Endothelial cell of umbilical vein (primary cell): ENCODE measurements at regions not wholly inside any gene's neighbourhood (a gene's known extent, or its start where the extent isn't known, plus 50 kb on each side); places are given as distances from the start of the nearest gene placed in this dataset.

Experiments used
- BruUV-seq: library from RNA; stranded (reverse); fragments of 400-500 nt; replicated peaks from 2 replicates; lab custom pipeline; 2021; lab: Mats Ljungman, UMichigan
- CTCF ChIA-PET: fragments of 300-600, 350-600 bp; sonication (Branson Sonifier 250); formaldehyde crosslinking; loops from one replicate; lab custom pipeline; 2021; ENCODE audit warnings: antibody characterized with exemption, inconsistent platforms; lab: Charles Lee
- POLR2A ChIA-PET: fragments of 300-600, 350-600 bp; sonication (Branson Sonifier 250); formaldehyde crosslinking; loops from one replicate; lab custom pipeline; 2021; ENCODE audit warnings: antibody characterized with exemption, inconsistent platforms; lab: Charles Lee
- DNase-seq: peaks from one replicate; pipeline ENCODE4 v3.0.0-alpha.2; 2011; ENCODE audit warnings: low read depth, low spot score
- FAIRE-seq: peaks from 2 replicates; lab custom pipeline; 2011; peaks lifted over from hg19 to GRCh38; lab: Jason Lieb, UNC
- H2AFZ ChIP-seq: 2 replicates; pipeline ENCODE4 v1.6.0; 2012; ENCODE audit warnings: low read depth, low read length, control low read depth, inconsistent platforms
- H3K27ac ChIP-seq: 2 replicates; pipeline ENCODE4 v1.5.1; 2011; ENCODE audit warnings: low read depth, mild to moderate bottlenecking, control low read depth, low read length, moderate library complexity; ENCODE audit not compliant: insufficient read depth
- H3K27me3 ChIP-seq, 2 experiments: 2 replicates each; pipeline versions ENCODE4 v1.6.0 to v1.6.1; 2011; ENCODE audit warnings: low read length in 2 of 2, mixed read lengths in 1 of 2; ENCODE audit not compliant: control insufficient read depth in 2 of 2, insufficient read depth in 2 of 2
- H3K36me3 ChIP-seq, 2 experiments: 2 replicates in 1 of 2; 3 replicates in 1 of 2; pipeline ENCODE4 v1.5.1; 2011; ENCODE audit warnings: low read length in 2 of 2, mild to moderate bottlenecking in 1 of 2, moderate library complexity in 1 of 2; ENCODE audit not compliant: control insufficient read depth in 2 of 2, insufficient read depth in 2 of 2; ENCODE audit errors: extremely low read depth in 1 of 2
- H3K4me1 ChIP-seq: 3 replicates; pipeline ENCODE4 v1.5.1; 2011; ENCODE audit warnings: mild to moderate bottlenecking, low read length; ENCODE audit not compliant: control insufficient read depth, insufficient read depth; ENCODE audit errors: extremely low read depth
- H3K4me2 ChIP-seq: 2 replicates; pipeline ENCODE4 v1.6.1; 2011; ENCODE audit warnings: low read length, control low read depth, mixed read lengths; ENCODE audit not compliant: insufficient read depth
- H3K4me3 ChIP-seq, 3 experiments: fragments of 200-600 bp in 1 of 3; sonication (generic), shearing (Covaris generic) in 1 of 3; replicated peaks in 1 of 3; 2 replicates each; pipeline ENCODE4 v1.5.1; 2011 to 2016; ENCODE audit warnings: control low read depth in 3 of 3, low read length in 3 of 3, mild to moderate bottlenecking in 2 of 3, inconsistent platforms in 1 of 3, low read depth in 1 of 3, moderate library complexity in 1 of 3; ENCODE audit not compliant: insufficient read depth in 1 of 3
- H3K79me2 ChIP-seq: 2 replicates; pipeline ENCODE4 v1.6.0; 2012; ENCODE audit warnings: low read length, inconsistent platforms; ENCODE audit not compliant: control insufficient read depth, insufficient read depth
- H3K9ac ChIP-seq: replicated peaks from 2 replicates; pipeline ENCODE3; 2011; ENCODE audit warnings: low read length, control low read depth; ENCODE audit not compliant: insufficient read depth; ENCODE audit errors: extremely low read depth
- H3K9me1 ChIP-seq: replicated peaks from 3 replicates; pipeline ENCODE4 v1.6.0; 2011; ENCODE audit warnings: mild to moderate bottlenecking, low read length; ENCODE audit not compliant: control insufficient read depth, insufficient read depth; ENCODE audit errors: extremely low read depth
- H3K9me3 ChIP-seq: replicated peaks from 2 replicates; pipeline ENCODE4 v1.5.1; 2012; ENCODE audit warnings: low read length, inconsistent platforms; ENCODE audit not compliant: control insufficient read depth, insufficient read depth
- H4K20me1 ChIP-seq: replicated peaks from 2 replicates; pipeline ENCODE3; 2011; ENCODE audit warnings: mild to moderate bottlenecking, low read length; ENCODE audit not compliant: control insufficient read depth, insufficient read depth; ENCODE audit errors: extremely low read depth
- EZH2 ChIP-seq: IDR thresholded peaks from 2 replicates; pipeline ENCODE4 v1.6.1; 2012; ENCODE audit warnings: borderline replicate concordance, low read depth, mild to moderate bottlenecking, moderate library complexity, low read length, inconsistent platforms; ENCODE audit not compliant: severe bottlenecking
- FOS ChIP-seq: IDR thresholded peaks from 2 replicates; pipeline ENCODE4 v1.6.1; 2011; ENCODE audit warnings: mild to moderate bottlenecking, low read length, moderate library complexity, borderline replicate concordance; ENCODE audit not compliant: insufficient read depth
- GATA2 ChIP-seq: IDR thresholded peaks from 2 replicates; pipeline ENCODE4 v1.7.0; 2011; ENCODE audit warnings: low read depth, mild to moderate bottlenecking, moderate library complexity, mixed read lengths, low read length; ENCODE audit not compliant: insufficient read length, insufficient read depth
- JUN ChIP-seq: IDR thresholded peaks from 2 replicates; pipeline ENCODE4 v1.6.1; 2011; ENCODE audit warnings: borderline replicate concordance, low read depth; ENCODE audit not compliant: insufficient read length, insufficient read depth
- MYC ChIP-seq: IDR thresholded peaks from one replicate; pipeline ENCODE4 v1.6.1; 2011; ENCODE audit warnings: mild to moderate bottlenecking, low read depth, low read length
- POLR2A ChIP-seq: IDR thresholded peaks from 2 replicates; pipeline ENCODE4 v1.6.1; 2012; ENCODE audit warnings: low read depth, mild to moderate bottlenecking, control low read depth, low read length
- POLR2AphosphoS5 ChIP-seq: IDR thresholded peaks from 2 replicates; pipeline ENCODE4 v1.6.1; 2012; ENCODE audit warnings: low read depth, mild to moderate bottlenecking, control low read depth, low read length, moderate library complexity; ENCODE audit not compliant: insufficient read depth
- dilution Hi-C: fragments of 300-500 bp; cut with MboI; formaldehyde crosslinking; loops from one replicate; pipeline ENCODE4 v1.15.0; 2019; ENCODE audit warnings: low sequenced_read_pairs; ENCODE audit not compliant: extremely low pct_ligation_motif_present
- intact Hi-C: fragments of 100-400 bp; cut with micrococcal nuclease; formaldehyde crosslinking; loops from one replicate; pipeline ENCODE4 v1.10.0; 2022
- TF ChIP-seq, protein P1 (sequence below): IDR thresholded peaks from 2 replicates; pipeline ENCODE4 v1.6.1; 2011; ENCODE audit not compliant: insufficient read depth, insufficient read length
- TF ChIP-seq, protein P2 (sequence below), 2 donors: IDR thresholded peaks; 1 replicate in 1 of 2; 2 replicates in 1 of 2; pipeline ENCODE4 v1.5.1; 2011; ENCODE audit warnings: low read length in 2 of 2, mild to moderate bottlenecking in 2 of 2, moderate library complexity in 2 of 2, control low read depth in 1 of 2, inconsistent platforms in 1 of 2, low read depth in 1 of 2; ENCODE audit not compliant: insufficient read depth in 1 of 2; ENCODE audit errors: extremely low read depth in 1 of 2

DNA sequence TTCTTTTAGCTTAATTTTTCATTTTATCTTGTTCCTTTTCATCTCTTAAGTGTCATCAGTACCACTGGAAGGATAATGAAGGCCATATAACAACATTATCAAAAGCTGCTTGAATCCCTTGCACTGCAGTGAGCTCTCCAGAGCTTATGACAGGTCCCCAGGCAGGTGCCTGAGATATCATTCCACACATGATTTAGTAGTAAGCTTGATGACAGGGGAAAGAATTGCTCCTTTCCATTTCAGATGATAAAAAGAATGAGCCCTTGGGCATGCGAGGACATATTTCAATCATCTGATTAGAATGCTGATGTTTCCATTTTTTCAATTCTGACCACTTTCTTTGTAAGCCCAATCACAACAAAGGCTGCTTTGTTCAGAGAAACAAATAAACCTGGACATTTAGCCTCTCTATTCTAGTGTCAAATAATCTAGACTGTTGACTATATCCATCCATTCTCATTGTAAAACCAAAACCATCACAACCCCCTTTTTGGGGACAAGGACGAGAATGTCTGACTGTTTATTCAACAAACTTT is 567.8 kb downstream of the IGSF11 start:
- H2AFZ ChIP-seq: no peak overlapping the region
- CTCF ChIA-PET: no interaction called here
- H3K9me1 ChIP-seq: no peaks in the 10 kb centered on the region
- BruUV-seq: no TSS peak
- no peak overlapping the region for H3K9ac ChIP-seq
- H3K4me3 ChIP-seq: no peak overlapping the region
- dilution Hi-C loops: no loop called here
- H3K79me2 ChIP-seq: no peaks in the 10 kb centered on the region
- POLR2A ChIA-PET: no interaction called here
- H3K27ac ChIP-seq: no peak overlapping the region
- no peaks in the 10 kb centered on the region for H3K4me1 ChIP-seq
- H3K4me2 ChIP-seq: no peak overlapping the region
- H3K9me3 ChIP-seq: no peaks in the 10 kb centered on the region
- H3K36me3 ChIP-seq: no peaks in the 10 kb centered on the region
- no peaks in the 10 kb centered on the region for H3K27me3 ChIP-seq
- TF ChIP-seq, protein P1, sequence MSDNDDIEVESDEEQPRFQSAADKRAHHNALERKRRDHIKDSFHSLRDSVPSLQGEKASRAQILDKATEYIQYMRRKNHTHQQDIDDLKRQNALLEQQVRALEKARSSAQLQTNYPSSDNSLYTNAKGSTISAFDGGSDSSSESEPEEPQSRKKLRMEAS: no peak
- TF ChIP-seq JUN (no peak), POLR2A (no peak), POLR2AphosphoS5 (no peak), GATA2 (no peak), MYC (no peak), EZH2 (no peak), FOS (no peak)
- TF ChIP-seq, protein P2, sequence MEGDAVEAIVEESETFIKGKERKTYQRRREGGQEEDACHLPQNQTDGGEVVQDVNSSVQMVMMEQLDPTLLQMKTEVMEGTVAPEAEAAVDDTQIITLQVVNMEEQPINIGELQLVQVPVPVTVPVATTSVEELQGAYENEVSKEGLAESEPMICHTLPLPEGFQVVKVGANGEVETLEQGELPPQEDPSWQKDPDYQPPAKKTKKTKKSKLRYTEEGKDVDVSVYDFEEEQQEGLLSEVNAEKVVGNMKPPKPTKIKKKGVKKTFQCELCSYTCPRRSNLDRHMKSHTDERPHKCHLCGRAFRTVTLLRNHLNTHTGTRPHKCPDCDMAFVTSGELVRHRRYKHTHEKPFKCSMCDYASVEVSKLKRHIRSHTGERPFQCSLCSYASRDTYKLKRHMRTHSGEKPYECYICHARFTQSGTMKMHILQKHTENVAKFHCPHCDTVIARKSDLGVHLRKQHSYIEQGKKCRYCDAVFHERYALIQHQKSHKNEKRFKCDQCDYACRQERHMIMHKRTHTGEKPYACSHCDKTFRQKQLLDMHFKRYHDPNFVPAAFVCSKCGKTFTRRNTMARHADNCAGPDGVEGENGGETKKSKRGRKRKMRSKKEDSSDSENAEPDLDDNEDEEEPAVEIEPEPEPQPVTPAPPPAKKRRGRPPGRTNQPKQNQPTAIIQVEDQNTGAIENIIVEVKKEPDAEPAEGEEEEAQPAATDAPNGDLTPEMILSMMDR (IDR thresholded peaks at IDR 0.05; ENCODE audit: extremely low read depth in 1 of 2, insufficient read depth in 1 of 2, low read depth in 1 of 2, low read length in 2 of 2): no peak
- no peak for FAIRE-seq
- intact Hi-C loops: no loop called here
- H4K20me1 ChIP-seq: no peaks in the 10 kb centered on the region
- DNase-seq: no peak
